Coronary artery (tissue), 2 donors: ENCODE measurements at regions not wholly inside any gene's neighbourhood (a gene's known extent, or its start where the extent isn't known, plus 50 kb on each side); places are given as distances from the start of the nearest gene placed in this dataset.
A peak's percentile ranks its signal among the peaks of the same experiment; 100 is the strongest.
"Not testable (repeated sequence)": the region's sequence is repeated elsewhere in the genome, so short reads cannot be mapped to it uniquely, and the experiment has no call there.

Source experiments
- DNase-seq: peaks from one replicate; pipeline ENCODE4 v3.0.0-alpha.2; 2017; ENCODE audit warnings: low spot score
- H3K27ac ChIP-seq, 2 donors: fragments of 200-600 bp; sonication (generic); one replicate each; pipeline ENCODE4 v1.5.1; 2016 to 2019
- H3K4me3 ChIP-seq: fragments of 200-600 bp; sonication (generic); 2 replicates; pipeline ENCODE4 v1.5.1; 2016; ENCODE audit warnings: mild to moderate bottlenecking, moderate library complexity
- TF ChIP-seq, protein P1 (sequence below): fragments of 200-600 bp; sonication (generic); IDR thresholded peaks from one replicate; pipeline ENCODE4 v1.5.1; 2019; ENCODE audit warnings: antibody characterized with exemption

DNA sequence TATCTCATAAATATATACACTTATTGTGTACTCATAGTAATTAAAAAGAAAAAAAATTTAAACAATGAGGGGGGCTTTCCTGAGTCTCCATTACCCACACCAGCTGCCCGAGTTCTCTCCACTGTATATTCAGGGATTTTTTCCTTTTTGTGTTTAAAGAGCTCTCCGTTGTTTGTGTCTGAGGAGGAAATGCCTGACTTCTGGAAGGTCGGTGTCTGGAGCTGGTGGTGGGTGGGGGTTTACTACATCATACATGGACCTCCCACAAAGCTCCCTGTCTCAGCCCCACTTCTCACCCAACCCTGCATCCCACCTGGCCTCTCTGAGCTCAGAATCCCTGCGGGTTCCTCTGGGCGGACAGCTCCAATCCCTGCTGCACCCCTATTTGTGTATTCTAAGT lies 64.1 kb upstream of the ETV3 start:
- no peak for DNase-seq
- Histone ChIP-seq H3K27ac (no peak overlapping the region), H3K4me3 (no peak overlapping the region)
- TF ChIP-seq, protein P1, sequence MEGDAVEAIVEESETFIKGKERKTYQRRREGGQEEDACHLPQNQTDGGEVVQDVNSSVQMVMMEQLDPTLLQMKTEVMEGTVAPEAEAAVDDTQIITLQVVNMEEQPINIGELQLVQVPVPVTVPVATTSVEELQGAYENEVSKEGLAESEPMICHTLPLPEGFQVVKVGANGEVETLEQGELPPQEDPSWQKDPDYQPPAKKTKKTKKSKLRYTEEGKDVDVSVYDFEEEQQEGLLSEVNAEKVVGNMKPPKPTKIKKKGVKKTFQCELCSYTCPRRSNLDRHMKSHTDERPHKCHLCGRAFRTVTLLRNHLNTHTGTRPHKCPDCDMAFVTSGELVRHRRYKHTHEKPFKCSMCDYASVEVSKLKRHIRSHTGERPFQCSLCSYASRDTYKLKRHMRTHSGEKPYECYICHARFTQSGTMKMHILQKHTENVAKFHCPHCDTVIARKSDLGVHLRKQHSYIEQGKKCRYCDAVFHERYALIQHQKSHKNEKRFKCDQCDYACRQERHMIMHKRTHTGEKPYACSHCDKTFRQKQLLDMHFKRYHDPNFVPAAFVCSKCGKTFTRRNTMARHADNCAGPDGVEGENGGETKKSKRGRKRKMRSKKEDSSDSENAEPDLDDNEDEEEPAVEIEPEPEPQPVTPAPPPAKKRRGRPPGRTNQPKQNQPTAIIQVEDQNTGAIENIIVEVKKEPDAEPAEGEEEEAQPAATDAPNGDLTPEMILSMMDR: no peak

- H3K27ac ChIP-seq: no peak overlapping the region
- TF ChIP-seq, protein P1: no peak
- no peak overlapping the region for H3K4me3 ChIP-seq
- no peak for DNase-seq
These were observed 63.6 kb upstream of the ETV3 start for GRCh38 chr1:157201767-157202166.

GRCh38 chr1:157200451-157200850 lies 62.3 kb upstream of the ETV3 start:
- TF ChIP-seq, protein P1: no peak
- no peak overlapping the region for H3K27ac ChIP-seq
- no peak for DNase-seq
- no peak overlapping the region for H3K4me3 ChIP-seq

DNA sequence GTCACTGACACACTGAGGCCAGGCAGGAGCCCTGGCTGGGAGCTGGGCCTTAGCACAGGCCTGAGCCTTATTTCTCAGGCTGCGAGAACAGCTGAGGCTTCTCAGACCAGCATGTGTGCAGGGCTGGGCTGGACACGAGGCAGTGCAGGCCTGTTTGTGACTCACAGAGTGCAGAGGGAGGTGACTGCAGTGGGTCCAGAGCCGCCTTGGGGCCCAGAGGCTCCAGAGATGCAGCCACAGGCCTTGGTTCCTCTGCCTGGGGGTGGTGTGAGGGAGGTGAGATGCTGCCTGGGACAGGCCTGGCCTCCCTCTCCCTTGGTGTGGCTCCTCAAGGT lies 61.2 kb upstream of the ETV3 start:
- peak; percentile 67 for DNase-seq
- H3K4me3 ChIP-seq: no peak overlapping the region
- TF ChIP-seq, protein P1: no peak
- H3K27ac ChIP-seq: no peak overlapping the region

GRCh38 chr1:157198619-157199420 lies 60.6 kb upstream of the ETV3 start:
- H3K4me3 ChIP-seq: no peak overlapping the region
- no peak overlapping the region for H3K27ac ChIP-seq
- DNase-seq: no peak
- TF ChIP-seq, protein P1: no peak

- no peak overlapping the region for H3K27ac ChIP-seq
These were observed 59.8 kb upstream of the ETV3 start for GRCh38 chr1:157197906-157198435.

GRCh38 chr1:157196670-157197456 lies 58.7 kb upstream of the ETV3 start:
- H3K27ac ChIP-seq, DNase-seq: not testable (repeated sequence)

More at GRCh38 chr1:157197906-157198435, 59.8 kb upstream of the ETV3 start:
- TF ChIP-seq, protein P1: no peak
- H3K4me3 ChIP-seq: no peak overlapping the region
- no peak for DNase-seq

More at GRCh38 chr1:157196670-157197456, 58.7 kb upstream of the ETV3 start:
- H3K4me3 ChIP-seq: not testable (repeated sequence)
